ENCODE measurements at regions not wholly inside any gene's neighbourhood (a gene's known extent, or its start where the extent isn't known, plus 50 kb on each side); places are given as distances from the start of the nearest gene placed in this dataset.
A peak's percentile ranks its signal among the peaks of the same experiment; 100 is the strongest.

DNA sequence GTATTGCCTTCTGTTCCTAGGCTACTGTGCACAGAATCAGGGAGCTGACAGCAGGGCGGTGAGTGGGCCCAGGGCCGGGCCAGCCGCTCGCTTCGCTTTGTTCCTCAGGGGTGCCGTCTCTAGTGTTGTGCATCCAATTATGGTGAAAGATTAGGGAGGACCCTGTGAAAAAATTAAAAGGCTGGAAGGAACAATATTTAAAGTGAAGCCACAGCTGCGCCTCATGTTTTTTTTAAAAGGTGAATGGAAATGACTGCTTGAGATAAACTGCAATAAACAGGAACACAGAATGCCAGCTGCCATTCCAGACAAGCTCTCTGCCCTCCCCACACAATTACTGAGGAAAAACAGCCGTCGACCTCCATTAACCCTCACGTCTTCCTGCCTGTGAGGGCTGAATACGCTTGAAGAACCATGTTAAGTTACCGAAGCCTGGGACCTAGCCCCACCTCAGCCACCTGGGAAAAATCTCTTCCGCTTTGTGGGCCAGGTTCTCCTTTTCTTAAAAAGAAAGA, 132.0 kb upstream of the IL12A start:
- peak; percentile 93 for DNase-seq

DNA sequence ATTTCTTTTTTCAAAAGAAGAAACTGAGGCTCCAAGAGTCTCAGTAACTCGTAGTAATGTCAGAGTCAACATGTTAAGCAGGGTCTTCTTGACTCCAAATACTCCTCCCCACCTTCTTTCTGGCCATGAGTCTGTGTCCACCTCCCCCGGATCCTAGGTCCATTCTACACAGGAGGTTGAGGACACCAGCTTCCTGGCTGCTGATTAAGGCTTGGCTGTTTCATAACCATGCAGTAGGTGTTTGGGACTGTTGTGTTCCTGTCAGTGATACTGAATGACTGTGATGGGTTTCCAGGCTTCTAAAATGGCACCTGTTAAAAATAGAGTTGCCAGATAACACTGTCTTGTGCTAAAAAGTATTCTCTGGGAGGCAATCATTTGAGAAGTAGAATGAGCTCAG, 130.8 kb upstream of the IL12A start:
- peak; percentile 32 for DNase-seq

- no peak for DNase-seq
Measured at GRCh38 chr3:159858650-159859049, 130.0 kb upstream of the IL12A start.

DNA sequence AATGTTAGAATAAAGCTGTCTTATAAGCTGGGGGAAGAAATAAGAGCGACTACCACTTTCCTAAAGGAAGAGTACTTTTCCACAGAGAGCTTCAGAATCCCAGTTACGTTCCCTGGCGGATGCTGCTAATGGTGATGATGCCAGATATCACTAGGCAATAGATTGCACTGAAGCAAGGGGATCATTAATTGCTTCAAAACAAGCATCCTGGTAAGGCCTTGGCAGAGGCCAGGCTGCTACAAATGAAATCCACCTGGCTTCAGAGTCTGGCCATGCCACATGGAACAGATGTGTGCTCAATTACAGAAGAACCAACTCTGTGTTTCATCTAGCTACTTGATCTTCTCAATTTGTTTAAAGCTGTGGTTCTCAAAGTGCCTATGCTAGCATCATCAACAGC, 129.2 kb upstream of the IL12A start:
- no peak for DNase-seq

- peak; percentile 37 for DNase-seq
Measured at GRCh38 chr3:159859836-159860235, 128.8 kb upstream of the IL12A start.

GRCh38 chr3:159860269-159861116, 128.1 kb upstream of the IL12A start:
- peak; percentile 93 for DNase-seq

DNA sequence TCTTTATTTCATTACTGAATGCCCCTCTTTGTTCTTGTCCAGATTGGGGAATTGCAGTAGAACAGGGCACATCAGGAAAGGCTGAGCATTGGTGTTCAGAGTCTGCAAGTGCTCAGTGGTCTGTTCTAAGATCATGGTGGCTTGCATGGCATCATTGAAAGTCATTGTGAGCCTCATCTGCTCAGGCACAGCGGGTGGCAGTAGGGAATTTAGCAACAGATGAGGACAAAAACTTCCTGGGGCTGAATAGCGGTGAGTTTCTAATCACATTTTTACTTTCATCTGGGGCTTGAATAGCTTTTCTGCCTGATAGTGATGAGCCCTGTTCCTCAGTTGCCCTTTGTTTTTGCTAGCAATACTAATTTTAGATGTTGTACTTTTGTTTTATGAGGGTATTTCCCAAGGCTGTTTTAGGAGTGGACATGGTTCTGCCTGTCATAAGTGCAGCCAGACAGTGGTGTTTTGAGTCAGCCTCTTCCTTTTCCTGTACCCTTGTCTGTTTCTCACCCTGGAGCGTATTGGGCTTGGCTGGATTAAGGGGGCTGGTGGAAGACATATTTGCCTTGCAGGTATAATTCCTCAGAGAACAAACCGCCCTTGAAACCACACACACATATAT, 127.2 kb upstream of the IL12A start:
- DNase-seq, result peak; percentile 66

DNA sequence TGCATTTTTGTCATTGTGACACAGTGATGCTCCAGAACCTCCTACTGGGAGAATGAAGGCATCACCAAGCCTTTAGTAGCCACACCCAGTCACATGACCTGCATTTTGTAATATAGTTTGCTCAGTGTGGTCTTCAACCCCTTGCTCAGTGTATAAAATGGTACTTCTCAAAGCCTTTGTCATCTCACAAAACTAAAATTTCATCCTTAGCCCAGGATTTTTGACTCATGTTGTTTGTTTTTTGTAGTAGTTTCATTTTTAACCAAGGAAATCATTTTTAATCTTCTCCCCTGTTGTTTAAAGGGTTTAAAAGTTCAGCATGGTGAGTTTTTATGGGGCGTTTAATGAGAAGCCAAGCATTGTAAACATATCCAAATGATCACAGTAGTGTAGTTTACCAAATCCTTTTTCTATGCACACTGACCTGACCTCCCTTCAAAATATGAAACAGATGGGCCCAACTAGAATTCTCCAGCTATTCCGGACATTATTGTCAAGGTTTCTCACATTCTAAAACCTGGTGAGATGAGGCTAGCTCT, 123.5 kb upstream of the IL12A start:
- DNase-seq, result no peak

GRCh38 chr3:159866201-159866746, 122.4 kb upstream of the IL12A start:
- peak; percentile 35 for DNase-seq

DNA sequence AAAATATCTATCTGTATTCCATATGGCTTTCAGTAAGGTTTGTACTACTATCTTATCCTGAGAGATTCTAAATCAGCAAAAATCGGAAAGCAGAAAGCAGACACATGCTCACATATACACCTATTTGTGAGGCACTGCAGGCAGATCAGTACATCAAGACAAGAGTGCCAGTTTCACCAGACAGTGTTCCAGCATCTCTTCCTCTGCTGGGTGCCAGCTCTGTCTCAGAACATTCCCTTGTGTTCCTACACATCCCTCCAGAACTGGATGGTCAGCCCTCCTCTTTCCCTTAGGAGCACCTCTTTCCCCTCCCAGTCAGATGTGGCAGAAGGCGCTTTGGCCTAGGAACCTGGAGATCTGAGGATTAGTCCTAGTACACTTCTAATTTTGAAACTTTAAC, 121.3 kb upstream of the IL12A start:
- no peak for DNase-seq

DNA sequence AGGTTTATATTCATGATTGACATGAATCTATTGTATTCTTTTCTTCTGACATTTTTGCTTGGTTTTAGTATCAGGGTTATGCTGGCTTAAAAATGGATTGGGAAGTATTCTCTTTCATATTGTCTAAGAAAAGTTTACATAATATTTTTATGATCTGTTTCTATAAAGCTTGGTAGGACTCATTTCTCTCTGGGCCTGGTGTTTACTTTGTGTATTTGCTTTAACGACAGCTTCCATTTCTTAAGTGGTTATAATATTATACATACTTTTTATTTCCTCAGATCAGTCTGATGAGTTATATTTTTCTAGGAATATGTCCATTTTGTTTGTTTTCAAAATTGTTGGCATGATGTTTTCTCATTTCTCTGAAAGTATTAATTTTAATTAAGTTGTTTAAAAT, 117.9 kb upstream of the IL12A start:
- DNase-seq, result no peak

GRCh38 chr3:159872374-159873109, 116.1 kb upstream of the IL12A start:
- DNase-seq, result peak; percentile 85

- no peak for DNase-seq
Measured at GRCh38 chr3:159875116-159875515, 113.5 kb upstream of the IL12A start.

- DNase-seq, result no peak
Measured at GRCh38 chr3:159877924-159878323, 110.7 kb upstream of the IL12A start.

- DNase-seq, result no peak
Measured at GRCh38 chr3:159879146-159879545, 109.5 kb upstream of the IL12A start.

DNA sequence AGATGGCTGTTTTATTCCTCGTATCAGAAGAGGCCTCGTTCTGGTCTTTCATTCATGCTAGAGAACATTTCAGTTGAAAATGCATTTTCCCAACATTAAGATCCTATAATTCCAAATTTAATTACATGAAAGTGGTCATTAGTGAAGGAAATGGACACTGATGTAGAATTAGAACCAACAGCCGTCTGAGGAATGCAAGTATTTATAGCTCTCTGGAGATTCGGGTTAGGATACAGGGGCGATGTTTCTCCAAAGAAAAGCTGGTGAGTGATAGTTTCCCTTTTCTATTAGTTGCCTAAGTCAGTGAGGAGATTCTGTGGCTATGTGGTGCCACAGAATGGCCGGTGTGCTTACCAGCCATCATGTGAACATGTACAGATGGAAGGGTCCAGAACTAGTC, 109.0 kb upstream of the IL12A start:
- no peak for DNase-seq

- DNase-seq, result no peak
Measured at GRCh38 chr3:159881208-159881607, 107.4 kb upstream of the IL12A start.

GRCh38 chr3:159881828-159882309, 106.8 kb upstream of the IL12A start:
- DNase-seq, result peak; percentile 79

- peak; percentile 17 for DNase-seq
Measured at GRCh38 chr3:159882367-159882766, 106.3 kb upstream of the IL12A start.

DNA sequence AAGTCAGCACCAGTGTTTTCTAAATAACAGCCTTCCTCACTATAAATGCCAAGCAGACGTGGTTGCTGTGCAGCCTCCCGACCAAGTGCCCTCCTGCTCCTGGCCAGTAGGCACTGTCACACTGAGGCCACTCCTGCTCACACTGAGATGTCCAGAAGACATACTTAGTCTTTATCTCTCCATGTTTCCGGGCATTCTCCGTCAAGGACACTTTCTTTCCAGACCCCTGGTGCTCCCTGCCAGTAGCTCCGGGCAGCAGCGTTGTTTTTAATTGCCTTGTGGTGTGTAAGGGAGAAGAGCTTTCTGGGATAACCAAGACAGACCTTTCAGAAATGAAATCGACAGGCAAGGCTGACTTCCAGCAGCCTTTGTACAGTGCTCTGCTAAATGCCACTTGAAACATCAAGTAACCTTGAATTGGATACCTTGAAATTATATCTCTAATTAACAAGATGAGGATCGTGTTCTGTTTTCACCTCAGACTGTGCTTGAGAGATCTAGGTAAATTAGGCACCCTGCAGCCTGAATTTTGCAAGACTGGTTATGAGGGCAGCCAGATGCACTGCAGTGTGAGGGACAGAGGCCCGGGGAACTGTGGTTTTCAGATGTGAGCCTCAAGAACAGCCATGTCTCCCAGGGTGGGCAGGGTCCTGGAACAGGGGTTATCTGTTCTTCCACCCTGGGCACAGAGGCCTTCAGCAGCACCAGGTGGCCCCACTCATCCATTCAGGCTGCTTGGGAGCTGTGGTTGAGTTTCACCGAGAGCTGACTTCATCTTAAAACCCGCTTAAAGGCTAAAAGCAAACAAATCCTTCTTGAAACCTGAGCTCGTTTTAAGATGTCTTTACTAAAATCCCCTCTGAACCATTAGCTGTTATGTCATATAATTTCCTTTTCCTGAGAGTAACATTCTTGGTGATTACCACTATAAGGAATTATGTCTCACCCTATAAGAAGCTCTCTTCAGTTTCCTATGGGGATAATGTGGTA, 105.5 kb upstream of the IL12A start:
- DNase-seq, result peak; percentile 65

DNA sequence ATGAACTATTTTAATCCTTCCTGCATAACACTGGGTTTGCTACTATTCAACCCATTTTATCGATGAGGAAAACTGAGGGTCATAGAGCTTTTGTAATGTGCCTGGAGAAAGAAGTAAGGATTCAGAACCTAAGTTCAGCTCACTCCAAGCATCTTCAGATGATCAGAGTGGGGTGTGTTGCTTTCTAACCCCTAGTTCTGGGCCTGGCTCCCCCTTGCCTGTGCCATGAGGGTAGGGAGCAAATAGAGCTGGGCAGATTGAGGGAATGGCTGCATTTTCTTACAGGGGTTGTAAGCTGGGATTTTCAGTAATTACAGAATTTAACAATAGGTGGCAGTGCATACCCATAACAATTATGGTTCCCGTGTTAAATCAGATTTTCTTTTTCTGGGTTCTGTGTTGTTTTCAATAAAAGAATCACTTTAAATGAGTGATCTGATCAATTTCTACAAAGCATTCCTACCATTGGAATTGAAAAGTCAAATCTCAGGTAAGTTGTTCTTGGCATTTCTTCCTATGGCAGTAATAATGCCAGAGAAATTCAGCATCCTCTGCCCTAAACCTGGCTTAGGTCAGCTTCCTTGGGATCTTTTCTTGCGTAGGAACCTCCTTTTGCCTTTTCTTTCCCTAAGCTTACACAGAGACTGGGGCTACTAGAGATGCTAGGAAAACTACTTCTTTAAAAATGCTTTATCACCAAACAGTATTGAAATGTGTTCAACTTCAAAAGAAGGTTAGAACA, 103.8 kb upstream of the IL12A start:
- peak; percentile 72 for DNase-seq

Measured in dermis blood vessel endothelial cell (primary cell).